H1 (cell line): ENCODE measurements at regions not wholly inside any gene's neighbourhood (a gene's known extent, or its start where the extent isn't known, plus 50 kb on each side); places are given as distances from the start of the nearest gene placed in this dataset.

Experiments
- CTCF ChIA-PET: fragments of 300-600 bp; sonication (Branson Sonifier 250); formaldehyde crosslinking; loops from one replicate; lab custom pipeline; 2021; ENCODE audit not compliant: partially characterized antibody; lab: Charles Lee
- POLR2A ChIA-PET: fragments of 300-600 bp; sonication (Branson Sonifier 250); formaldehyde crosslinking; loops from one replicate; lab custom pipeline; 2021; ENCODE audit warnings: inconsistent platforms; ENCODE audit not compliant: partially characterized antibody; lab: Charles Lee
- DNase-seq, 2 experiments: peaks; one replicate each; pipeline versions ENCODE4 v3.0.0 to v3.0.0-alpha.2; 2010 to 2022; ENCODE audit warnings: low spot score in 2 of 2, low read depth in 1 of 2, mixed read lengths in 1 of 2
- FAIRE-seq: peaks from 2 replicates; lab custom pipeline; 2011; peaks lifted over from hg19 to GRCh38; lab: Jason Lieb, UNC
- H2AFZ ChIP-seq: 2 replicates; pipeline ENCODE4 v1.8.1; 2012; ENCODE audit warnings: low read length, inconsistent platforms
- H2AK5ac ChIP-seq: 2 replicates; pipeline ENCODE4 v1.6.1; 2013; ENCODE audit warnings: low read depth, low read length
- H2BK120ac ChIP-seq: replicated peaks from 2 replicates; pipeline ENCODE3; 2013; ENCODE audit warnings: low read depth, low read length, inconsistent platforms
- H2BK12ac ChIP-seq: 2 replicates; pipeline ENCODE4 v1.6.1; 2013; ENCODE audit warnings: low read depth, low read length
- H2BK15ac ChIP-seq: 2 replicates; pipeline ENCODE4 v1.6.1; 2013; ENCODE audit warnings: low read length
- H2BK20ac ChIP-seq: 2 replicates; pipeline ENCODE4 v1.6.1; 2013; ENCODE audit warnings: low read length
- H2BK5ac ChIP-seq: 2 replicates; pipeline ENCODE4 v1.6.1; 2013; ENCODE audit warnings: low read depth, low read length
- H3K14ac ChIP-seq: 2 replicates; pipeline ENCODE4 v1.6.1; 2013; ENCODE audit warnings: inconsistent platforms; ENCODE audit not compliant: insufficient read length
- H3K18ac ChIP-seq: 2 replicates; pipeline ENCODE4 v1.6.1; 2013; ENCODE audit warnings: low read length; ENCODE audit errors: extremely low read depth
- H3K23ac ChIP-seq: 2 replicates; pipeline ENCODE4 v1.6.1; 2013; ENCODE audit warnings: inconsistent platforms; ENCODE audit not compliant: insufficient read length
- H3K23me2 ChIP-seq: 2 replicates; pipeline ENCODE4 v1.6.1; 2013; ENCODE audit warnings: low read depth, low read length
- H3K27ac ChIP-seq: 2 replicates; pipeline ENCODE4 v1.6.1; 2011; ENCODE audit warnings: low read depth, low read length, inconsistent platforms
- H3K27me3 ChIP-seq, 4 experiments: replicated peaks in 1 of 4; 1 replicate in 1 of 4; 2 replicates in 3 of 4; pipeline versions ENCODE4 v1.6.1 to v1.8.1; 2011 to 2013; ENCODE audit warnings: low read length in 3 of 4, mild to moderate bottlenecking in 3 of 4, inconsistent platforms in 2 of 4, mixed read lengths in 2 of 4, moderate library complexity in 1 of 4; ENCODE audit not compliant: control insufficient read depth in 3 of 4, insufficient read depth in 3 of 4; ENCODE audit errors: extremely low read depth in 1 of 4
- H3K36me3 ChIP-seq, 4 experiments: 2 replicates each; pipeline versions ENCODE4 v1.6.1 to v1.8.1; 2011 to 2013; ENCODE audit warnings: mild to moderate bottlenecking in 4 of 4, low read length in 3 of 4, moderate library complexity in 2 of 4, control low read depth in 1 of 4, inconsistent platforms in 1 of 4; ENCODE audit not compliant: insufficient read depth in 4 of 4, control insufficient read depth in 2 of 4
- H3K4ac ChIP-seq: replicated peaks from 2 replicates; pipeline ENCODE3; 2013; ENCODE audit warnings: low read length, low read depth, mixed read lengths, inconsistent platforms; ENCODE audit not compliant: insufficient read length
- H3K4me1 ChIP-seq, 4 experiments: replicated peaks in 1 of 4; 1 replicate in 1 of 4; 2 replicates in 3 of 4; pipeline versions ENCODE4 v1.6.1 to v1.8.1; 2011 to 2013; ENCODE audit warnings: low read length in 3 of 4, inconsistent platforms in 2 of 4, mixed read lengths in 1 of 4; ENCODE audit not compliant: insufficient read depth in 4 of 4, control insufficient read depth in 3 of 4
- H3K4me2 ChIP-seq, 2 experiments: 2 replicates each; pipeline versions ENCODE4 v1.6.1 to v1.8.1; 2011 to 2013; ENCODE audit warnings: low read depth in 2 of 2, low read length in 2 of 2, control low read depth in 1 of 2, inconsistent platforms in 1 of 2, mild to moderate bottlenecking in 1 of 2; ENCODE audit not compliant: insufficient read depth in 1 of 2
- H3K4me3 ChIP-seq, 4 experiments: fragments of 200-600, 300-600 bp in 1 of 4; sonication (generic), shearing (Covaris generic), sonication (Bioruptor Twin) in 1 of 4; 2 replicates each; pipeline versions ENCODE4 v1.5.1 to v1.8.1; 2011 to 2016; ENCODE audit warnings: low read length in 4 of 4, low read depth in 3 of 4, control low read depth in 2 of 4, inconsistent platforms in 2 of 4, mild to moderate bottlenecking in 2 of 4, mixed read lengths in 1 of 4, moderate library complexity in 1 of 4; ENCODE audit not compliant: insufficient read depth in 2 of 4; ENCODE audit errors: extremely low read depth in 1 of 4
- H3K56ac ChIP-seq: replicated peaks from 2 replicates; pipeline ENCODE3; 2013; ENCODE audit warnings: low read depth, mild to moderate bottlenecking, mixed read lengths, low read length, inconsistent platforms; ENCODE audit not compliant: insufficient read length
- H3K79me1 ChIP-seq: 2 replicates; pipeline ENCODE4 v1.6.1; 2013; ENCODE audit warnings: low read depth, low read length, control low read depth
- H3K79me2 ChIP-seq, 2 experiments: 2 replicates each; pipeline versions ENCODE4 v1.6.1 to v1.8.1; 2012 to 2013; ENCODE audit warnings: low read length in 2 of 2, mild to moderate bottlenecking in 2 of 2, inconsistent platforms in 1 of 2; ENCODE audit not compliant: insufficient read depth in 2 of 2, control insufficient read depth in 1 of 2
- H3K9ac ChIP-seq, 4 experiments: replicated peaks in 1 of 4; 1 replicate in 1 of 4; 2 replicates in 3 of 4; pipeline versions ENCODE4 v1.6.1 to v1.8.1; 2011 to 2013; ENCODE audit warnings: low read depth in 3 of 4, low read length in 3 of 4, control low read depth in 2 of 4, mild to moderate bottlenecking in 2 of 4, moderate library complexity in 2 of 4, inconsistent platforms in 1 of 4; ENCODE audit errors: extremely low read depth in 1 of 4
- H3K9me3 ChIP-seq, 2 experiments: 2 replicates each; pipeline versions ENCODE4 v1.6.1 to v1.8.1; 2012 to 2013; ENCODE audit warnings: mild to moderate bottlenecking in 2 of 2, moderate library complexity in 2 of 2, control low read depth in 1 of 2, inconsistent platforms in 1 of 2, low read depth in 1 of 2, low read length in 1 of 2, mixed read lengths in 1 of 2; ENCODE audit not compliant: insufficient read depth in 2 of 2
- H4K20me1 ChIP-seq, 2 experiments: replicated peaks in 1 of 2; 2 replicates each; pipeline versions ENCODE3 to v1.8.1; 2011 to 2013; ENCODE audit warnings: inconsistent platforms in 2 of 2, low read length in 2 of 2, mild to moderate bottlenecking in 1 of 2; ENCODE audit not compliant: insufficient read depth in 2 of 2, control insufficient read depth in 1 of 2
- H4K5ac ChIP-seq: 2 replicates; pipeline ENCODE4 v1.6.1; 2013; ENCODE audit warnings: low read length, low read depth, mixed read lengths, inconsistent platforms; ENCODE audit not compliant: insufficient read length
- H4K8ac ChIP-seq: 2 replicates; pipeline ENCODE4 v1.8.0; 2013; ENCODE audit warnings: mild to moderate bottlenecking, moderate library complexity, low read length, inconsistent platforms; ENCODE audit not compliant: insufficient read depth; ENCODE audit errors: extremely low read depth
- H4K91ac ChIP-seq: replicated peaks from 2 replicates; pipeline ENCODE3; 2013; ENCODE audit warnings: low read length, mixed read lengths, inconsistent platforms; ENCODE audit not compliant: insufficient read length
- EGR1 ChIP-seq: IDR thresholded peaks from 2 replicates; pipeline ENCODE4 v1.6.1; 2011; ENCODE audit warnings: low read depth, low read length, borderline replicate concordance
- WGBS, 2 experiments: shearing (Covaris generic) in 1 of 2; methylation state at CpG; one replicate each; pipeline versions ENCODE4 v1.1.6 to v1.1.7; 2013 to 2015; ENCODE audit warnings: low lambda C conversion rate in 2 of 2, mixed read lengths in 2 of 2, inconsistent platforms in 1 of 2, low coverage in 1 of 2, missing lambda C conversion rate in 1 of 2; ENCODE audit not compliant: insufficient replicate concordance in 2 of 2, insufficient coverage in 1 of 2, insufficient read length in 1 of 2; ENCODE audit errors: extremely low coverage in 1 of 2, missing lambda C conversion rate in 1 of 2; 5-methylcytosine and 5-hydroxymethylcytosine counted together

GRCh38 chr13:63297163-63297562 is 1881.5 kb upstream of the PCDH20 start:
- no peaks in the 10 kb centered on the region for H4K20me1 ChIP-seq
- H3K9me3 ChIP-seq: no peaks in the 10 kb centered on the region
- no peak overlapping the region for H3K9ac ChIP-seq
- no peak overlapping the region for H3K56ac ChIP-seq
- ChIA-PET POLR2A (no interaction called here), CTCF (no interaction called here)
- H3K23ac ChIP-seq: no peak overlapping the region
- no peak overlapping the region for H4K5ac ChIP-seq
- H2BK5ac ChIP-seq: no peak overlapping the region
- no peaks in the 10 kb centered on the region for H3K79me1 ChIP-seq
- no peak overlapping the region for H4K8ac ChIP-seq
- no peak overlapping the region for H3K14ac ChIP-seq
- H2BK12ac ChIP-seq: no peak overlapping the region
- no peaks in the 10 kb centered on the region for H3K4me1 ChIP-seq
- H3K23me2 ChIP-seq: no peaks in the 10 kb centered on the region
- peaks cover 0 to 1% (median 0%) of the 10 kb centered on the region in 4 experiments; a peak in 1 of 7 replicates for H3K27me3 ChIP-seq
- H3K4me2 ChIP-seq: no peak overlapping the region
- no peak overlapping the region for H2AFZ ChIP-seq
- no peak overlapping the region for H3K18ac ChIP-seq
- no peak overlapping the region for H2BK120ac ChIP-seq
- no peaks in the 10 kb centered on the region for H3K36me3 ChIP-seq
- FAIRE-seq: no peak
- no peak overlapping the region for H4K91ac ChIP-seq
- H2BK15ac ChIP-seq: no peak overlapping the region
- no peak overlapping the region for H2BK20ac ChIP-seq
- H3K79me2 ChIP-seq: no peaks in the 10 kb centered on the region
- H3K4me3 ChIP-seq: no peak overlapping the region
- DNase-seq: no peak
- WGBS, 2 experiments: 92% methylated on average over 2 of the region's 2 CpGs; no CpG with 5 or more reads in 1 of the 2 experiments
- no peak overlapping the region for H2AK5ac ChIP-seq
- no peak overlapping the region for H3K4ac ChIP-seq
- no peak overlapping the region for H3K27ac ChIP-seq
- no peak for TF ChIP-seq EGR1
